ENCODE measurements at regions not wholly inside any gene's neighbourhood (a gene's known extent, or its start where the extent isn't known, plus 50 kb on each side); places are given as distances from the start of the nearest gene placed in this dataset.

GRCh38 chr5:12384005-12384404 is 479.8 kb upstream of the CTNND2 start:
- no peak overlapping the region for H3K4me3 Mint-ChIP-seq
- no peak for TF ChIP-seq CTCF (conservative IDR thresholded peaks at IDR 0.05)
- Histone ChIP-seq H3K4me1 (ENCODE audit: insufficient read depth, low read length) (no peaks in the 10 kb centered on the region), H3K56ac (ENCODE audit: insufficient read length, low read depth, low read length) (no peak overlapping the region), H2AK5ac (ENCODE audit: insufficient read length, low read length) (no peak overlapping the region), H2BK120ac (ENCODE audit: low read depth, low read length, poor library complexity, severe bottlenecking) (no peak overlapping the region), H3K9ac (ENCODE audit: extremely low read depth, insufficient read length, low read length) (no peak overlapping the region), H4K8ac (replicated peaks; ENCODE audit: insufficient read length, low read depth, low read length) (no peak overlapping the region), H3K79me2 (ENCODE audit: insufficient read depth, low read length) (no peaks in the 10 kb centered on the region), H3K4ac (ENCODE audit: low read depth, low read length) (no peak overlapping the region), H2AFZ (ENCODE audit: low read length) (no peak overlapping the region), H2BK15ac (ENCODE audit: low read depth, low read length) (no peak overlapping the region), H4K20me1 (ENCODE audit: control insufficient read depth, insufficient read depth, insufficient read length) (no peaks in the 10 kb centered on the region), H3K14ac (ENCODE audit: insufficient read depth, low read length) (no peak overlapping the region), H2BK20ac (ENCODE audit: low read depth, low read length, poor library complexity, severe bottlenecking) (no peak overlapping the region), H3K18ac (ENCODE audit: insufficient read length, low read depth, low read length) (no peak overlapping the region), H2BK12ac (ENCODE audit: insufficient read length, low read depth, low read length) (no peak overlapping the region), H3K23ac (ENCODE audit: insufficient read length, low read depth, low read length) (no peak overlapping the region), H3K23me2 (ENCODE audit: insufficient read length, low read depth, low read length, poor library complexity, severe bottlenecking) (no peaks in the 10 kb centered on the region), H4K5ac (ENCODE audit: insufficient read length, low read depth, low read length) (no peak overlapping the region), H2BK5ac (ENCODE audit: insufficient read length, low read length) (no peak overlapping the region), H3K27ac (ENCODE audit: insufficient read length, low read depth, low read length) (no peak overlapping the region), H3K79me1 (ENCODE audit: insufficient read depth, low read depth, low read length, poor library complexity, severe bottlenecking) (no peaks in the 10 kb centered on the region), H3K4me2 (ENCODE audit: insufficient read depth, insufficient read length, low read length) (no peak overlapping the region), H3K27me3 (ENCODE audit: insufficient read depth, low read length) (no peaks in the 10 kb centered on the region), H3K9me3 (ENCODE audit: control insufficient read depth, low read depth, low read length) (no peaks in the 10 kb centered on the region), H4K91ac (ENCODE audit: insufficient read length, low read depth, low read length) (no peak overlapping the region), H3T11ph (ENCODE audit: low read length) (no peak overlapping the region)
- H3K9me3 Mint-ChIP-seq = peaks cover 15 to 26% of the 10 kb centered on the region in 2 experiments
- no peaks in the 10 kb centered on the region for H3K4me1 Mint-ChIP-seq
- H3K27ac Mint-ChIP-seq = no peak overlapping the region
- DNase-seq = no peak
- peaks cover 13 to 25% (median 19%) of the 10 kb centered on the region in 3 experiments; a peak in 6 of 7 replicates for H3K36me3 Mint-ChIP-seq (ENCODE audit: insufficient read depth in 1 of 3, low read depth in 3 of 3)
- no peaks in the 10 kb centered on the region; the same call in 1 of the 2 replicates for H3K27me3 Mint-ChIP-seq (ENCODE audit: low read depth)
- no CpG with 5 or more reads among the region's 5 CpGs for WGBS (ENCODE audit: extremely low coverage, insufficient read length, low lambda C conversion rate)
